ENCODE measurements at regions not wholly inside any gene's neighbourhood (a gene's known extent, or its start where the extent isn't known, plus 50 kb on each side); places are given as distances from the start of the nearest gene placed in this dataset.

DNA sequence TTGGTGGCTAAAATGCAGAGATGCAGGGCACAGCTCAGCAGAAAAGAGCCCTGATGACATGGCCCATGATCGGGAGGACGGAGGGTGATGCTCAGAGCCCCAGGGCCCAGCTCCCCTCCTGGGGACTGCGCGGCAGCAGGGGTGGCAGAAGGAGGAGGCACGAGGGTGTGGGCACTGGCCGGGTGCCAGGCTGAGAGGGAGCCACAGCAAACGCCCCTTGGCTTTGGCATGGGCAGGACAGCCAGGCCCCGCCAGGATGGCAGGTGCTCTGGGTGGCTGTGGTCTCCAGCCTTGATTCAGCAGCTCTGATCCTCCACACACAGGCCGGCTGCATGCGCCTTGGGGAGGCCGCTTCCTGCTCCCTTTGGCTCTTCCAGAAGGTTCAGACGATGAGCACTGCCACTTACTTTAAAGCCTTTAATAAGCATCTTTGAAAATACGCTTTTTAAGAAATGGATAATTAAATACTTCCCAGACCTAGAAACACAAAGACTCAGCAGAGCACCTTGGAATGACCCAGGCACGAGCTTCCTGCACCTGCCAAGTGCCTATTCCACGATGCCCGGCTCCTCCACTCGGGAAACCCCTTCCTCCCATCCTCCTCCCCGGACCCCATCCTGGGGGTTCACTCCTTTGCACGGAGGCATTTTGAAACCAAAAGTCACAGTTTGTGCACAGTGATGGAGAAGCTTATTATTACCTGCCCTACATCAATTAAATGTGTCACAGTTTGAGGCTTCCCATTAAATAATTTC lies 78.5 kb upstream of the SNTG2 start:
- 26% methylated on average over 19 of the region's 19 CpGs for WGBS (ENCODE audit: low lambda C conversion rate)
- H3K27me3 ChIP-seq (ENCODE audit: control insufficient read depth in 1 of 2, insufficient read depth in 2 of 2, low read length in 2 of 2), result peaks cover 15 to 77% of the 10 kb centered on the region in 2 experiments
- no TSS peak for BruUV-seq (replicated peaks)
- in situ Hi-C loops (cut with HindIII; ENCODE audit: extremely low pct_ligation_motif_present, low pct_unique_long_range_greater_than_20kb) (no loop called here), intact Hi-C loops (cut with micrococcal nuclease; ENCODE audit: unreplicated experiment) (no loop called here)
- TF ChIP-seq NR3C1 (CRISPR knock-in tag; IDR thresholded peaks at IDR 0.05) (no peak), THYN1 (CRISPR knock-in tag; IDR thresholded peaks at IDR 0.05; ENCODE audit: borderline replicate concordance, low read depth) (no peak), PHF21A (CRISPR knock-in tag; IDR thresholded peaks at IDR 0.05) (no peak), HDAC1 (CRISPR knock-in tag; IDR thresholded peaks at IDR 0.05) (no peak), ZNF878 (CRISPR knock-in tag; IDR thresholded peaks at IDR 0.05) (no peak), HNF4G (IDR thresholded peaks at IDR 0.05; ENCODE audit: borderline replicate concordance, low read depth, low read length) (no peak), HNF4G (CRISPR knock-in tag; IDR thresholded peaks at IDR 0.05; ENCODE audit: borderline replicate concordance, low read depth) (no peak), PRMT3 (CRISPR knock-in tag; IDR thresholded peaks at IDR 0.05; ENCODE audit: borderline replicate concordance, low read depth) (no peak), RNF2 (conservative IDR thresholded peaks at IDR 0.05; ENCODE audit: low read depth) (no peak), TOPORS (CRISPR knock-in tag; IDR thresholded peaks at IDR 0.05) (no peak)
- TF ChIP-seq, protein P1, sequence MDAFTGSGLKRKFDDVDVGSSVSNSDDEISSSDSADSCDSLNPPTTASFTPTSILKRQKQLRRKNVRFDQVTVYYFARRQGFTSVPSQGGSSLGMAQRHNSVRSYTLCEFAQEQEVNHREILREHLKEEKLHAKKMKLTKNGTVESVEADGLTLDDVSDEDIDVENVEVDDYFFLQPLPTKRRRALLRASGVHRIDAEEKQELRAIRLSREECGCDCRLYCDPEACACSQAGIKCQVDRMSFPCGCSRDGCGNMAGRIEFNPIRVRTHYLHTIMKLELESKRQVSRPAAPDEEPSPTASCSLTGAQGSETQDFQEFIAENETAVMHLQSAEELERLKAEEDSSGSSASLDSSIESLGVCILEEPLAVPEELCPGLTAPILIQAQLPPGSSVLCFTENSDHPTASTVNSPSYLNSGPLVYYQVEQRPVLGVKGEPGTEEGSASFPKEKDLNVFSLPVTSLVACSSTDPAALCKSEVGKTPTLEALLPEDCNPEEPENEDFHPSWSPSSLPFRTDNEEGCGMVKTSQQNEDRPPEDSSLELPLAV (CRISPR knock-in tag; conservative IDR thresholded peaks at IDR 0.05; ENCODE audit: low read depth), result no peak
- TF ChIP-seq, protein P2, sequence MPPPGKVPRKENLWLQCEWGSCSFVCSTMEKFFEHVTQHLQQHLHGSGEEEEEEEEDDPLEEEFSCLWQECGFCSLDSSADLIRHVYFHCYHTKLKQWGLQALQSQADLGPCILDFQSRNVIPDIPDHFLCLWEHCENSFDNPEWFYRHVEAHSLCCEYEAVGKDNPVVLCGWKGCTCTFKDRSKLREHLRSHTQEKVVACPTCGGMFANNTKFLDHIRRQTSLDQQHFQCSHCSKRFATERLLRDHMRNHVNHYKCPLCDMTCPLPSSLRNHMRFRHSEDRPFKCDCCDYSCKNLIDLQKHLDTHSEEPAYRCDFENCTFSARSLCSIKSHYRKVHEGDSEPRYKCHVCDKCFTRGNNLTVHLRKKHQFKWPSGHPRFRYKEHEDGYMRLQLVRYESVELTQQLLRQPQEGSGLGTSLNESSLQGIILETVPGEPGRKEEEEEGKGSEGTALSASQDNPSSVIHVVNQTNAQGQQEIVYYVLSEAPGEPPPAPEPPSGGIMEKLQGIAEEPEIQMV (CRISPR knock-in tag; IDR thresholded peaks at IDR 0.05; ENCODE audit: low read depth), result no peak
- TF ChIP-seq, protein P3, sequence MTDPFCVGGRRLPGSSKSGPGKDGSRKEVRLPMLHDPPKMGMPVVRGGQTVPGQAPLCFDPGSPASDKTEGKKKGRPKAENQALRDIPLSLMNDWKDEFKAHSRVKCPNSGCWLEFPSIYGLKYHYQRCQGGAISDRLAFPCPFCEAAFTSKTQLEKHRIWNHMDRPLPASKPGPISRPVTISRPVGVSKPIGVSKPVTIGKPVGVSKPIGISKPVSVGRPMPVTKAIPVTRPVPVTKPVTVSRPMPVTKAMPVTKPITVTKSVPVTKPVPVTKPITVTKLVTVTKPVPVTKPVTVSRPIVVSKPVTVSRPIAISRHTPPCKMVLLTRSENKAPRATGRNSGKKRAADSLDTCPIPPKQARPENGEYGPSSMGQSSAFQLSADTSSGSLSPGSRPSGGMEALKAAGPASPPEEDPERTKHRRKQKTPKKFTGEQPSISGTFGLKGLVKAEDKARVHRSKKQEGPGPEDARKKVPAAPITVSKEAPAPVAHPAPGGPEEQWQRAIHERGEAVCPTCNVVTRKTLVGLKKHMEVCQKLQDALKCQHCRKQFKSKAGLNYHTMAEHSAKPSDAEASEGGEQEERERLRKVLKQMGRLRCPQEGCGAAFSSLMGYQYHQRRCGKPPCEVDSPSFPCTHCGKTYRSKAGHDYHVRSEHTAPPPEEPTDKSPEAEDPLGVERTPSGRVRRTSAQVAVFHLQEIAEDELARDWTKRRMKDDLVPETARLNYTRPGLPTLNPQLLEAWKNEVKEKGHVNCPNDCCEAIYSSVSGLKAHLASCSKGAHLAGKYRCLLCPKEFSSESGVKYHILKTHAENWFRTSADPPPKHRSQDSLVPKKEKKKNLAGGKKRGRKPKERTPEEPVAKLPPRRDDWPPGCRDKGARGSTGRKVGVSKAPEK (CRISPR knock-in tag; IDR thresholded peaks at IDR 0.05; ENCODE audit: borderline replicate concordance), result no peak
- TF ChIP-seq, protein P4, sequence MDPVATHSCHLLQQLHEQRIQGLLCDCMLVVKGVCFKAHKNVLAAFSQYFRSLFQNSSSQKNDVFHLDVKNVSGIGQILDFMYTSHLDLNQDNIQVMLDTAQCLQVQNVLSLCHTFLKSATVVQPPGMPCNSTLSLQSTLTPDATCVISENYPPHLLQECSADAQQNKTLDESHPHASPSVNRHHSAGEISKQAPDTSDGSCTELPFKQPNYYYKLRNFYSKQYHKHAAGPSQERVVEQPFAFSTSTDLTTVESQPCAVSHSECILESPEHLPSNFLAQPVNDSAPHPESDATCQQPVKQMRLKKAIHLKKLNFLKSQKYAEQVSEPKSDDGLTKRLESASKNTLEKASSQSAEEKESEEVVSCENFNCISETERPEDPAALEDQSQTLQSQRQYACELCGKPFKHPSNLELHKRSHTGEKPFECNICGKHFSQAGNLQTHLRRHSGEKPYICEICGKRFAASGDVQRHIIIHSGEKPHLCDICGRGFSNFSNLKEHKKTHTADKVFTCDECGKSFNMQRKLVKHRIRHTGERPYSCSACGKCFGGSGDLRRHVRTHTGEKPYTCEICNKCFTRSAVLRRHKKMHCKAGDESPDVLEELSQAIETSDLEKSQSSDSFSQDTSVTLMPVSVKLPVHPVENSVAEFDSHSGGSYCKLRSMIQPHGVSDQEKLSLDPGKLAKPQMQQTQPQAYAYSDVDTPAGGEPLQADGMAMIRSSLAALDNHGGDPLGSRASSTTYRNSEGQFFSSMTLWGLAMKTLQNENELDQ (CRISPR knock-in tag; IDR thresholded peaks at IDR 0.05; ENCODE audit: borderline replicate concordance), result no peak
- no peak overlapping the region for H2AFZ ChIP-seq (ENCODE audit: low read length)
- H3K9ac ChIP-seq (ENCODE audit: insufficient read depth, low read depth, low read length), result no peak overlapping the region
- POLR2A ChIA-PET, result no interaction called here
- no peaks in the 10 kb centered on the region for H3K36me3 ChIP-seq (replicated peaks in 1 of 2; ENCODE audit: control insufficient read depth in 1 of 2, insufficient read depth in 2 of 2, low read length in 2 of 2)
- no peaks in the 10 kb centered on the region for H3K4me1 ChIP-seq (ENCODE audit: insufficient read depth, low read length)
- no peak; the same call in 2 of the 3 replicates for ATAC-seq
- no peak for DNase-seq (ENCODE audit: low spot score)
- no peak overlapping the region for H3K4me2 ChIP-seq (ENCODE audit: low read depth, low read length)
- H4K20me1 ChIP-seq (ENCODE audit: insufficient read depth, low read length), result no peaks in the 10 kb centered on the region
- H3K27ac ChIP-seq (ENCODE audit: extremely low read length, insufficient read depth, low read length), result no peak overlapping the region
- CTCF ChIA-PET (ENCODE audit: low intra/inter-chr PET ratio, low total read pairs), result no interaction called here
- no peaks in the 10 kb centered on the region for H3K9me3 ChIP-seq (ENCODE audit: low read length)
- H3K79me2 ChIP-seq (ENCODE audit: insufficient read depth, low read length), result no peaks in the 10 kb centered on the region
- no peak overlapping the region for H3K4me3 ChIP-seq (replicated peaks in 1 of 3; ENCODE audit: insufficient read depth in 1 of 3, low read depth in 2 of 3, low read length in 3 of 3)
- FAIRE-seq, result no peak
